ENCODE measurements at regions not wholly inside any gene's neighbourhood (a gene's known extent, or its start where the extent isn't known, plus 50 kb on each side); places are given as distances from the start of the nearest gene placed in this dataset.
"Not testable (repeated sequence)": the region's sequence is repeated elsewhere in the genome, so short reads cannot be mapped to it uniquely, and the experiment has no call there.

DNA sequence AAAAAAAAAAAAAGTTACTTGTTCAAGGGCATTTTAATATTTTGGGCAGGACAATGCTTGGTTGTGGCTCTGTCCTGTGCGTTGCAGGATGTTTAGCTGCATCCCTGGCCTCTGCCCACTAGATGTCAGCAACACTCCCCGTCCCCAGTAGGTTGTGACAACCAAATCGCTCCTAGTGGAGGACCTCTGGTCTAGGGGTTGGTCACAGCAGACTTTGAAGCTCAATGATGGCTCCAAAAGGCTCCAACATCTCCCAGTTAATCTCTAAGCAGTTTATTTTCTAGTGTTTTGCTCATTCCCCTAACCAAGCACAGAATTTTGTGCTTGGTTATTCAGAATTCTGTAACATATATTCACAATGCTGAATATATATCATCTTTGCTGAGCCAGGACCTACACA lies 67.0 kb downstream of the CHRNA1 start:
- DNase-seq, result peak; percentile 93

DNA sequence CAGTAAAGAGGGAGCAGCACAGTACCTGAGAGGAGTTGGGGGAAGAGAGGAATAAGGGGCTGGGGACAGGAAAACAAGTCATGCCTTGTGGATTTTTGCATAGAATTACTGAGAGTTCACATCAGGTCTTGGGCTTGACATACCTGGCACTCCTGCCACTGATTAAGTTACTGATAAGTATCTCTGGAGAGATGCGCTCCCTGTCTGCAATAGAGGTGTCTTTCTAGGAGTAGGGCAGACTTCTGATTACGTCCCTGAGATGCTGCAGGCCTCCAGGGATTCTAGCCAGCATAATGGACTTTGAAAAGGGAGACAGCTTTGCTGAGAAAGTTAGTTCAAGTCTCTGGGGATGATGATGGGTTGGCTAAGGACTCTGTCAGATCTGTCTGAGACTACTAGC lies 69.4 kb downstream of the CHRNA1 start:
- DNase-seq, result no peak

DNA sequence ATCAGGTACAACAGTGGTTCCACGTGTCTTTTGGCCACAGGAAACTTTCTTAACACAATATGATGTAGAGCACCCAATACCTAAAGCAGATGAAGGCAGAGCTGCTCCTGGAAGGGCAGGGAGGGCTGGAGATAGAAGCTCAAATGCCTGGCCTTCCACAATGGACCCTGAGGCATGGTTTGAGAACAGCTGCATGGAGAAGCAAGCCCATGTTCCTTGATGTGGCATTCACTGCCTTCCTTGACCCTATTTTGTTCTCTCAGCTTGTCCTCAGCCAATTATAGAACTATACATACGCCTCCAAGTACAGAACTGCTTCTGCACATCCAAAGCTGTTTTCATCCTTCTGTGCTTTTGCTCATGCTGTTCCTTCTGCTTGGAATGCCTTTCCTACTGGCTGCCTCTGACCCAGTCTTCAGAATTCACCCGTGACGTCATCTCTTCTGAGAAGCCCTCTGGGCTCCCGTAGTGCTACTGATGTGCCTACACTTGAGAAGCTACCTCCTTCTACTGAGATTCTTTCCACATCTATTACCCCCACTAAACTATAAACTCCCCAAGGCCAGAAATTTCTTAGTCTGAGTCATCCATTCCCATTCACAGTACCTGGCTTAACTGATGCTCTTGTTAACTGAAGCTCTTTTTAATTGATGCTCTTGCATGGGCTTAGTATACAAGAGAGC lies 69.9 kb downstream of the CHRNA1 start:
- DNase-seq, result no peak

DNA sequence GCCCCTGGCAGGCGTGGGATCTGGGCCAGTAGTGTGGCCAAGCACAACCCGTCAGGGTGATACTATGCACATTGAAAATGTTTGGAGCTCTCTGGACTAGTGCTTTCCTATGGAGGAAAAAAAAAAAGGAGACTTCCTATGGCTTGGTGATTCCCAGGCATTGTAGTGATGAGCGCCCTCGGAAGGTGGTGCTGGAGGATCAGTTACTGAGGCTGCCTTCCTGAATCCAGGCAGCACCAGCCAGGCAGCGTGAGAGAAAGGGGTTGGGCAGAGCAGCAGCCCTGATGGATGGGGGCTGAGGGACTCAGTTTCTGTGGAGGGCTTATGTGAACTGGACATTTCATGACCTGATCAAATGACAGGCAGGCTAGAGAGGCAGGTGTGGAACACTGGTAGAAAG lies 70.9 kb downstream of the CHRNA1 start:
- DNase-seq, result no peak

DNA sequence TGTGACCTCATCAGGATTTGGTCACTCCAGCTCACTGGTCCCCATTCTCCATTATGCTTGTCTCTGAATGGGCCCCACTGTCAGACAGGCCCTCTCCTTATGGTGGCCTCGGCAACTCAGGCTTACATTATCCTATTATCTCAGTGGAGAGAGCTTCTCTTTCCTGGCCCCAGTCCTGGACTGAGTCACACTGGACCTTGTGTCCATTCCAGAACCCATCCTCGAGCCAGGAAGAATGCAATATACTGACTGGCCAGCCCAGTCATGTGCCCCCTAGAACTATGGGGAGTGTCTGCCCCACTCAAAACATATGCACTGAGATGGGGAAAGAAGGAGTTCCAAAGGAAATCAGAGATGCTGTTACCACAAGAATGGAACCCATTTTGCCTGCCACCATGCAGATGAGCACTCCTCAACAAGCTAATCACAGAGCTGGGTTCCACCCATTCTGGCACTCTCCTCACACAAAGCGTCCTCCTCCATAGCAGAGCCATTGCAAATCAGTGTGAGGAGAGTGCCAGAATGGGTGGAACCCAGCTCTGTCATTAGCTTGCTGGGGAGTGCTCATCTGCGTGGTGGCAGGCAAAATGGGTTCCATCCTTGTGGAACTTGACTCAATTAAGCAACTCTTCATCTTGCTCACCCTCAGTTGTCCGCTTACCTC lies 71.9 kb downstream of the CHRNA1 start:
- no peak for DNase-seq

DNA sequence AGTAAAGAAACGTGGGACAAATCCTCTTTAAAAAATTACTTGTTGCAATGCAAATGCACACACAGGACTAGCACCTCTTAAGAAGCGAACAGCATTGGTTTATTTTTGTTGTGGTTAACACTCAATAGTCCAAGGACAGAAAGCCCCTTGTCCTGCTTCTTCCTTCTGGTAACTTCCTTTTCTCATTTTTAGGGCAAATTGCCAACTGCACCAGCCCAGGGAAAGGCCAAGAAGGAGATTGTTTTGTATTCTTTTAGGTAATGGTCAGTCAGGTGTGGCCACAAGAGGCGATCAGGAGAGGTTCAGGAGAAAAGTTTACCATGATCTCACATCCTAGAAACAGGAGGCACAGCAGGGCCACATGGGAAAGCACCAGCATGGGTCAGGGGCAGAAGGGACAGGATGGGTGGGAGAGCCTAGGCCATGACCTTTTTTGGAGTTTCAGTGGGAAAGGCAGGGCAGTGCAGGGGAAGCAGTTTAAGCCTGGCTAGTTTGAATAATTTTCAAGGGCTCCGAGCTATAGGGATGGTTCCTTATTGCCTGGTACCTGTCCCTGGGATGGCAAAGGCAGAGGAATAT lies 73.0 kb downstream of the CHRNA1 start:
- no peak for DNase-seq

DNA sequence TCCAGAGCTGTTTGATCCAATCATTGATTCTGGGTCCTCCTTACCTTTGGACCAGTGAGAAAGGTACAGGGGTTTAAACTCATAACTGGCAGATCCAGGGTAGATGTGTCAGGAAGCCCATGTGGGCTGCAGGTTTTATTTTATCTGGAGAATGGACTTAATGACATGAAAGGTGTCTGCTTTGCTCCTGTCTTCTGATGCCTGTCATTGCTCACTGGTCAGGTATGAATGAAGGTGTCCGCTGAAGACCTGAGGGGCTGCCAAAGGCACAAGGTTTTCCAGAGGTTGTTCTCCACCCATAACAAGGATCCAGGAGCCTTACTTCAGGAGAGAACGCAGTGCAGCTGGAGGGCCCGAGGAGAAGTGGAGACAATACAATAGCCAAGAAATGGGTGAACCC lies 74.2 kb downstream of the CHRNA1 start:
- DNase-seq, result no peak

DNA sequence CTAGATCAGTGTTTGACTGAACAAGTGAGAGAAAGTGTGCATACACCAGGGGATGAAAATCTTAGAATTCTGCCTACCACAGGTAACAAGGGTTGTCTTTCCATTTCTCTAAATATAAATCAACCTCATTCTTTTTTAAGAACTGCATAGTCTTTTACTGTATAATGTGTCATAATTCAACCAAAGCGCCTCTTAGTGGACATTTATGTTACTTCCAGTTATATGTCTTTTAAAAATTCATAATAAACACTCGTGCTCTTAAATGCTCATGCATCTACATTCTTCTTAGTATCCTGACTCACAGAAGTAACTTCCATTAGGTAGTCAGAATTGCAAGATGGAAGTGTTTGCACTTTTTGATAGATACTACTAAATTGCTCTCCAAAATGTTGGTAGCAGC lies 76.2 kb downstream of the CHRNA1 start:
- DNase-seq, result peak; percentile 74

DNA sequence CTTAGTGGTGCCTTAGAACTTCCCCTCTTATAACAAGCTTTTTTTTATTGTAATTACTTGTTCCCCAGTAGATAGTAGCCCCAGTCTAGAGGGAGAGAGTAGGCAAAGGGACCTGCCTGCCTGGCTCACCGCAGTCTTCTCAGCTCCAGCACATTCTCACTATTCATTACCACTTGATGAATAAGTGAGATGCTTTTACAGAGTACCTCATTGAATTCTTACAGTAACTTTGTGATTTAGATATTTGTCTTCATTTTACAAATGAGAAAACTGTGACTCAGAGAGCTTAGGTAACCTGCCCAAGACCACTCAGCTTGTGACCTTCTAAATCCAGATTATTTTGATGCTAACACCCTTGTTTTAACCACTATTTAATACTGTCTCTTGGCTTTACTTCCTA lies 77.8 kb downstream of the CHRNA1 start:
- no peak for DNase-seq

DNA sequence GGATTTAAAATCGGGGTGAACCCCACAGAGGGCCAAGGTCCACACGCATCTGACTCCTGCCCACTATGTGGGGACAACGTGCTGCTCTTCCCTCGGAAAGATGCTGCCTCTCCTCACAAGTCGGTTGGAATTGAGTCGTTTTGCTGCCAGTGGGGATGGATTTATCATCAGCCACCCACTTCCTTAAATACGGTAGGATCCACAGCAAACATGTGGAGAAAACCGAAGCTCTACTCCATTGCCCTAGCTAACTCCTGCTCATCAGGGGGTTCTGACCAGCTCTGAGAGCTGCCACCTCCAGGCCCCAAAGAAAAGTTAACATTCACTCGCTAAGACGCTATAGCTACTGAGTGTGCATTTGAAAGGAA lies 80.9 kb downstream of the CHRNA1 start:
- peak; percentile 79 for DNase-seq

DNA sequence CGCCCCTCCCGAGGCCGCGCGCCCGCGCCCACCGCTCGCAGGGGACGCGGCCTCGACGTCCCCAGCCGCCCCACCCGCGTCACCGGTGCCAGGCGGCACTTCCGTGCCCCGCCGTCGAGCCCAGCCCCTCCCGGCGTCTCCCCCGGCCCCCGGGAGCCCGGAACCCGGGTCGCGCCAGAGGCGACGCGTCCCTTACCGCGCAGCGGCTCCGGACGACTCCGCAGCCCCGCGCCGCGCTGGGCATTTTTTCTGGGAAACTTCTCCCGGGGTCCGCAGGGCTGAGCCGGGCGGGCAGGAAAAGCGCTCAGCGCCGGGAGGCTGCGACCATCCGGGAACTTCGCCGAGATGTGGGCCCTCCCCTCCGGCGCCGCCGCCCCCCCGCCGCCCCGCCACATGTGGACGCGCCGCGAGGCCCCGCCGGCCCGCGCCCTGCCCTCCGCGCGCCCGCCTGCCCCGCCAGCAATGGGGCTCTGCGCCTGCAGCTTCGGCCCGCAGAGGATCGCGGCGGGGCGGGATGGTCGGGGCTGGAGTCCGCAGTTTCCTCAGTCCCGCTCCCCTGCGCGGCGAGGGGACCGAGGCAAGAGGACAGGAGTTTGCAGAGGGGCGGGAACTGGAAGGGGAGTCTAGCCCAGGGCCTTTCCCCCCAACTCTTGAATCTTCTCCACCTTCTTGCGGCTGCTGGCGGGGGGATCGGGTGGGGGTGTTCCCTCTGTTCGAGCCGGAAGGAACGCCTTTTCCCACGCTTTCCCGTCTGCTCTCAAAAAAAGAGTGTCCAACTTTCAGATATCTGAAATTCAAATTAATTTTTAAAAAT lies 81.5 kb downstream of the CHRNA1 start:
- DNase-seq, result peak; percentile 79

DNA sequence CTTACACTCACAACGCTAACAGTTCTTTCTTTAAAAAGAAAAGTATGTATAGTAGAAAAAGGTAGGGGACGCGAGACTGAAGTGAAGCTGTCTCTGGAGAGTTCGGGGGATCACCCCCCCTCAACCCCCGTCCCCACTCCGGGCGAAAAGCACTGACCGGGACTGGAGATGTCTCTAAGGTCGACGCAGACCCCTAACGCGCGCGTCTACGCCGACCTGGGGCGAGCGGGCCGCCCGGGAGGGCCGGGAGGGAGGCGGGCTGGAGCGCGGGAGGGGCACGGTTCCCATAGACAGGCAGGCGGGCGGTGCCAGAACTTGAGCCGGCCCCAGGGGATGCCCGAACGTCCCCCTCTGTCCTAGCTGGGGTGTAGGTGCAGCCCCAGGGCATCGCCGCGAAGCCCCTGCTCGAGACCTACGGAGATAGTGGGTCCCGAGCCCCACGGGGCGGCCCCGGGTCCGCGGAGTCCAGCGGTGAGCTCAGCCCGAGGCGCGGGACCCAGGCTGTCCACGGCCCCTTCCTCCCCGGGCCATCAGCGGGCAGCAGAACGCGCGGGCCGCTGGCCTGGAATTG lies 82.2 kb downstream of the CHRNA1 start:
- peak; percentile 79 for DNase-seq

DNA sequence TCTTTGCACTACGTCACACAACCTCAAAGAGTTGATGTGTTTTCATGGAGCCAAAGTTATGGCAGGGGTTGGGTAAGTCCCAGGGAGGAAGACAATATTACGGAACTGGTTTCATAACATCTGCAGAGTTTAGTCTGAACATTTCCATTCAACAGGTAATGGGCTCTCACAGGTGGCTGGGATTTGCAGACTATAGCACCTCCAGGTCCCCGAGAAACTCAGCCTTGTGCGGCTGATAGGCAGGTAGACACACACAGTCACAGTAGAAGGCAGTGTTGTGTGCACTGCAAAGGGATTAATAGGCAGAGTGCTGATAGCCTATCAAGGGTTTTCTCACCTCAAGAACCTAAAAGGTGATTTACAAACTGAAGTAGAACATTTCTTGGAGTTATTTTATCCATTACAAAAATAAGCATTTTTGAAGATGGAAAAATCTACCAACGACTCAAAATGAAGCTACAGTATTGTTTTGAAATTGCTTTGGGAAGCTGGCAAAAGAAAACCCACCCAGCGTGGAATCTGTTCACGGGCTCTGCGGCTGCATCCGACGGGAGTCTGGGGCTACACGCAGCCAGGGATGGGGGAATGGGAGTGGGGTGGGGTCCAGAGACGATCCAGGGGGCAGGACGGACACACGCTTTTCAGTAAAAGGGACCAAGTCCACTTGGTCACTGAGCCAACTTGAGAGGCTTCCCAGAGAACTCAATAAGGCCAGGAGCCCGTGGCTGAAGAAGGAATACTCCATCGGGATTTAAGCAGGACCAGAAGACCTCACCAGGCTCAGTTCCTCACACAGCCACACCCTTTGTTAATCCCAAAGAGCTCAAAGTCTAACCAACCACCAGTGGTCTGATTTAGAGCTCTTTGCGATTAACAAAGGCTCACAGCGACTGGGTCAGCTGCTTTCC lies 82.9 kb downstream of the CHRNA1 start:
- no peak for DNase-seq

DNA sequence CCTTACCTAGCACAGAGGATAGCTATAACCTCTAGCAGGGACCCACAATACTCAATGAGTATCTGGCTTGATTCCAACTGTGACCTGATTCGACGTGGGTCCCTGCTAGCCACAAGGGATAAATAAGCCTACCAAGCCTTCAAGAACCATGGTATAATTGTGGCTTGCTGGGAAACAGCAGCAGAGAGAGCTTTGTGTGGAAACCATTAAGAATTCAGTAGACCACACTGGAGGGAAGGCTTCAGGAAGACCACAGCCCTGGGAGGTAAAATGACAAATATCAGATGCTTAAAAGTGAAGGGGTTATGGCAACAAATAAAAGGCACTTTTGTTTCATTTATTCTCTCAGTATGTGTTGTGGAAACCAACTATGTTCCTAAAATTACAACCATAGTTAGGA lies 82.6 kb upstream of the WIPF1 start:
- no peak for DNase-seq

DNA sequence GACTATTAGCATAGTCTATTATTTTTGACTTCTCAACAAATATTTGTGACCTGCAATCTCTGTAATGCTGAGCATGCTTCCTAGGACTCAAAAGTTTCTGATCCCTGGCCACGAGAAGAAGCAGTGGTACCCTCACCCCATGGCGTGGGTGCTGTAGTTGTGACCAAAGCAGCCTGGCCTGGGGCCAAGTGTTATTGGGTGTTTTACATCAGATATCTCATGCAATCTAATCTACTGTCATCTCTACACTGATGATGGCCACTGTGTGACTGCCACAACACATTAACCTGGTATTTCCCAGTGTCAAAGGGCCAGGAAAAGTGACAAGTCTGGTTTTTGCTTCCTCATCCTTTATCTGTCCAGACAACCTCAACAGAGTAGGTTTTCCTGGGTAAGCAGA lies 80.8 kb upstream of the WIPF1 start:
- DNase-seq, result no peak

DNA sequence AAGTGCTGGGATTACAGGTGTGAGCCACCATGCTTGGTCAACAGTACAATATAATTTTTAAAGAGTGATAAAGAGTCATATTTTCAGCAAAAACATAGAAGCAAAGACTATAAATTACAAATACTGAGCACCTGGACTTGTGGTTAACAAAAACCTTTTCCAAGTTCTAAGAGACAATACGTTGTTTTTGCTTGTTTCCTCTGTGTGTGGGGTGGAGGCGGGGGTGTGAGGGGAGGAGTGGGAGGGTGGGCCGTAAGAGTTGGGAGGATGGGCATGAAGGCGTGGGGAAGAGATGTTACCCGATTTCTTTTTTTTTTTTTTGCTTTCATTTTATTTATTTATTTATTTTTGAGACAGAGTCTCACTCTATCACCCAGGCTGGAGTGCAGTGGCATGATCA lies 78.0 kb upstream of the WIPF1 start:
- no peak for DNase-seq

DNA sequence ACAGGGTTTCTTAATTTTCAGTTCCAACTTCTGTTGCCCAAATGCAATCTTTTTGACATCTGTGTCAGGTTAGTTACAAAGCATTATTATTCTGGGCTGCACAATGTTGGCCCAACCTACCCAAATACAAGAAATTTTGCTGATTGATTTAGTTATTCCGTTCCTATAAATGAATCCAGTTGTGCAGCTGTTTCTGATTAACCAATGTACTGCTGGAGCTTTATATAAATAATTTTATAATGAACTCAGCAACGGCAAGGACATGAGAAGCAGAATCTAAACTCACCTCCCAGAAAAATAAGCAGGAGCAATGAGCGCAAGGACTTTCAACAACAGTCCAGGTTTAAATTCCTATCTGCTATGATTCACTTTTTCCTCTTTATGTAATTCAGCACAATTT lies 76.3 kb upstream of the WIPF1 start:
- DNase-seq, result no peak

DNA sequence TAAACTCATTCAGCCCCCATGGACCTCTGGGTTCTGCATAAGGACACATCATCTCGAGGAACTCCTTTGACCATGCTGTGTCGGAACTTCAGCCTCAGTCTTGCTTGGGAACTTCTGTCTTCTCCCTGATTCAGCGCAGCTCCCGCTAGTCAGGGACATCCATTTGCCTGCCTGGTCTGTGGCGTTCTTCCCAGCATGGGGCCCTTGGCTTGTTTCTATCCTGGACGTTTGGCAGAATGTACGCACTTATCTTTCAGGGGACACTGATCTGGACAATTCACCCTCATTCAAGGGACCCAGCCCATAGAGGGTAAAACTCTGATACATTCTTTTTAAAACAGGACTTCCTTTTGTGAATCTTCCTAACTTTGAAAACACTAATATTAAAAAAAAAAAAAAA lies 75.8 kb upstream of the WIPF1 start:
- DNase-seq, result no peak

DNA sequence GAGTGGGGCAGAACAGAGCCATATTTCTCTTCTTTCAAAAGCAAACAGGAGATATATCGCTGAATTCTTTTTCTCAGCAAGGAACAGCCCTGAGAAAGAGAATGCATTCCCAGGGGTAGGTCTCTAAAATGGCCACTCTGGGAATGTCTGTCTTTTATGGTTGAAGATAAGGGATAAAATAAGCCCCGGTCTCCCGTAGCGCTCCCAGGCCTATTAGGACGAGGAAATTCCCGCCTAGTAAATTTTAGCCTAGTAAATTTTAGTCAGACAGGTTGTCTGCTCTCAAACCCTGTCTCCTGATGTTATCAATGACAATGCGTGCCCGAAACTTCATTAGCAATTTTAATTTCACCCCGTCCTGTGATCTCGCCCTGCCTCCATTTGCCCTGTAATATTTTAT lies 73.9 kb upstream of the WIPF1 start:
- DNase-seq, result not testable (repeated sequence)

DNA sequence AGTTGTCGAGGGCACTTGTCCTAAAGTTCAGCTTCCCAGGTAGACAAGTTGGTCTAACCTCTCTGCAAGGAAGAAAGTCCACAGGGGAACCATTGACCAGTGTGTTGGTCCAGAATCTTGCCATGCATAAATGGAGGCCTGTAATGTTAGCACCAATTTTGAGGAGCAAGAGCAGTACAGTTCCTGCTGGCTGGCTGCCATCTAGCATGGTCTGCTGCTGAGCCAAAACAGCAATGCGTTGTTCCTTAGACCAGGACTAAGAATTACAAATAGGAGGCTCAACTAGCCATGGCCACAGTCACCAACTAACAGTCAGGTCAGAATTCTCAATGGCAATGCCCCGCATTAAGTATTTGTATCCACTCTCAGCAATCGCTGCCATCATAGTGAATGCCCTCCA lies 72.8 kb upstream of the WIPF1 start:
- no peak for DNase-seq

DNA sequence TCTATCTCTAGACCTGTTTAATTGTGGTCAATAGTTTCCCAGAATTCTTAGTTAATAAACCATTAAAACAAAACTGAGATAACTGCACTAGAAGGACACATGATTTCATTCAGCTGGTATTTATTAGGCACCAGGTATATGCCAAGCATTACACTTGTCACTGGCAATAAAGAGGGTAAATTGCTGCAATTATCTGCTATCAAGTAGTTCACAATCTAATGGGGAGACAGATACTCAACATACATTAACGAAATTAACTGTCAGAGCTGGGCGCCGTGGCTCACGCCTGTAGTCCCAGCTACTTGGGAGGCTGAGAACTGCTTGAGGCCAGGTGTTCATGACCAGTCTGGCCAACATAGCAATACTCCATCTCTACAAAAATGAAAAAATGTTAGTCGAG lies 71.7 kb upstream of the WIPF1 start:
- no peak for DNase-seq

DNA sequence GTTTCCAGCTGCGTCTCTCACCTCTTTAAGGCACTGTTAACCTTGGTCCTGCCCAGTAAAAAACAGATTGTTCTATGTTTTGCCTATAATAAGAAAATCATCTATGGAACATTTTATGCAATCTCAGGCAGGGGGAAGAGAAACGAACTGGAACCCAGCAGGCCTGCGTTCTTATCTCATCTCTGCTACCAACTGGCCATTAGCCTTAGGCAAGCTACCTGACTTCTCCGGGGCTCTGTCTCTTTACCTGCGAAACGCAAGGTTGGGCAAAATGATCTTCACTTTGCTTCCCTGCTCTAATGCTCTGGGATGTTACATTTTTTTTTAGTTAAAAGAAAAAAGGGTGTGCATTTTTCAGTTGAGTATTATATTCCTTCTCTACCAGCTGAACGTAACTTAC lies 70.5 kb upstream of the WIPF1 start:
- DNase-seq, result no peak

Measured in NCI-H510A treated with DMSO at 0.1 percent for 48 hours (cell line).